Esophagus (tissue), 2 donors: ENCODE measurements at regions not wholly inside any gene's neighbourhood (a gene's known extent, or its start where the extent isn't known, plus 50 kb on each side); places are given as distances from the start of the nearest gene placed in this dataset.

ENCODE experiments used
- H3K27ac ChIP-seq, 2 donors: one replicate each; pipeline ENCODE4 v1.5.1; 2013; ENCODE audit warnings: low read depth in 2 of 2, mild to moderate bottlenecking in 2 of 2, inconsistent platforms in 1 of 2, low read length in 1 of 2, moderate library complexity in 1 of 2
- H3K27me3 ChIP-seq, 2 donors: one replicate each; pipeline ENCODE4 v1.6.1; 2013; ENCODE audit warnings: low read length in 2 of 2, control low read depth in 1 of 2, mild to moderate bottlenecking in 1 of 2; ENCODE audit not compliant: insufficient read depth in 2 of 2, control insufficient read depth in 1 of 2
- H3K36me3 ChIP-seq, 2 donors: one replicate each; pipeline ENCODE4 v1.6.1; 2013; ENCODE audit warnings: low read length in 1 of 2; ENCODE audit not compliant: control insufficient read depth in 2 of 2, insufficient read depth in 2 of 2
- H3K4me1 ChIP-seq, 2 donors: one replicate each; pipeline ENCODE4 v1.6.1; 2013; ENCODE audit warnings: low read length in 1 of 2; ENCODE audit not compliant: control insufficient read depth in 2 of 2, insufficient read depth in 2 of 2
- H3K4me3 ChIP-seq, 2 donors: one replicate each; pipeline ENCODE4 v1.5.1; 2013; ENCODE audit warnings: low read length in 2 of 2, mild to moderate bottlenecking in 2 of 2, low read depth in 1 of 2, moderate library complexity in 1 of 2
- H3K9me3 ChIP-seq, 2 donors: one replicate each; pipeline ENCODE4 v1.6.1; 2013; ENCODE audit warnings: mild to moderate bottlenecking in 2 of 2, low read depth in 1 of 2, low read length in 1 of 2, moderate library complexity in 1 of 2; ENCODE audit not compliant: control insufficient read depth in 2 of 2, insufficient read depth in 1 of 2
- WGBS, 2 donors: extraction: QIAGEN DNeasy Blood & Tissue Kit; methylation state at CpG; one replicate each; pipeline ENCODE4 v1.1.7; 2013; 5-methylcytosine and 5-hydroxymethylcytosine counted together
- donor health status: healthy with polysubstance abuse.
- donor health status: Bipolar disorder and iron deficiency.

DNA sequence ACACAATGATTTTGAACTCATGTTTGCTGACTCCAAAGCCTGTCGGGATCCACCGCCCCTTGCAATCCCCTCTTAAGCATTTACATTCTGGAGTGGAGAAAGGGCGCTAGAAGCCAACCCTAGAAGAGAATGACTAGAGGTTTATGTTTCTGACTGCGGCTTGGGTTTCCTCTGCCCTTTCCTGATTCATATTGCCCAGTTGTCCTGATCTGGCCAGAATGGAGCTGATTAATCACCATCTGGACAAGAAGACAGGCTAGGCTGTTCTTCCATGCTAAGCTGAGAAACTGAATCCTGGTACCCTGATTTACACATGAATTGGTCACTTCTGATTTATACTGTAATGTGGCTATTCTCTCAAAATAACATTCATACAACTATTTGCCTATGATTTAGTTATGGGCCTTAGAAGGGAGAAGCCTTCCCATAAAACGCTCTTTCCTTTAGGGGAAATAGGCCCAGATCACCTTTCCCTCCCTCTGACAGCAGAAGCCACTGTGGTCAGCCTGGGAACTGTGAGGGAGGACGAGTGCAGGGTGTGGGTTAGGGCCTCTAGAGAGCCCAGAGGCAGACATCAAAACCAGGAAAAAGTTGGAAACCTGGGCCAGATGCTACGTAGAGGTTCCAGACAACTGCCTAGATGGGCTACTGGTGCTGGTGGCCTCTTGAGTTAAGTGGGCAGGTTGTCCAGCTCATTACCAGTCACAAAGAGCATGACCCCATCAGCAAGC, 199.2 kb upstream of the PRDM1 start:
- H3K27ac ChIP-seq: no peak overlapping the region
- H3K9me3 ChIP-seq: no peaks in the 10 kb centered on the region
- H3K36me3 ChIP-seq: no peaks in the 10 kb centered on the region
- no peaks in the 10 kb centered on the region for H3K4me1 ChIP-seq
- no peak overlapping the region for H3K4me3 ChIP-seq
- no peaks in the 10 kb centered on the region for H3K27me3 ChIP-seq
- 90 to 92% methylated on average over 7 of the region's 7 CpGs for WGBS, 2 donors

DNA sequence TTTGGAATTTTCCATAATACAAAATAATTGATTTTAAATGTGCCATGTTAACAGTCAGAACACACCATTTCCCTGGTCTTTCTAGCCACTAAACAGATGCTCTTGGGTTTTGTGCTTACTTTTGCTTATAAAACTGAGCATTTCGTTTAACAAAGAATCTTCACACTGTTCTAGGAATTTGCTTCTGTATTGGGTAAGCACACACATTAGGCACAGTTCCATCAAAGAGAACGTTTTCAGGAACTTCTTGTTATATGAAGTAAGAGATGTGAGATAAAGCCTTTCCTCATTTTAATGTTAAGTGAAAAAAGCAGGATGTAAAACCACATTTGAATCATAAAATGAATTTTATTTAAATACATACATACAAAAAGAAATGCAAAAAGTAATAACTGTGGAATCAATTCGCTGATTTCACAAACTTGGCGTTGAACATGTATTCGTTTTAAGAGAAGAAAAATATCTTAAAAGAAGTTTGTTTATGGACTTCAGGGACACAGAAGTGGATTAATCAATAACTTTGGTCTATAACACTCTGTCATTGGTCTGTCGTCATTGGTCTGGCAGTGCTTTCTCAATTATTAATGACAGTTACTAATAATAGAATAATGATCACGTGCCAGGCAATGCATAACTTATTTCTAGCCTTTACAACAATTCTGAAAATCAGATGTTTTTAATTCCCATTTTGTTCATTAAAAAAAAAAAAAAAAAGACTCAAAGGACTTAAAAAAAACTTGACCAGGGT, 199.9 kb upstream of the PRDM1 start:
- 47 to 75% methylated on average over 7 of the region's 7 CpGs for WGBS, 2 donors
- Histone ChIP-seq H3K4me1 (no peaks in the 10 kb centered on the region), H3K36me3 (no peaks in the 10 kb centered on the region), H3K27ac (no peak overlapping the region), H3K27me3 (no peaks in the 10 kb centered on the region), H3K4me3 (no peak overlapping the region), H3K9me3 (no peaks in the 10 kb centered on the region)

DNA sequence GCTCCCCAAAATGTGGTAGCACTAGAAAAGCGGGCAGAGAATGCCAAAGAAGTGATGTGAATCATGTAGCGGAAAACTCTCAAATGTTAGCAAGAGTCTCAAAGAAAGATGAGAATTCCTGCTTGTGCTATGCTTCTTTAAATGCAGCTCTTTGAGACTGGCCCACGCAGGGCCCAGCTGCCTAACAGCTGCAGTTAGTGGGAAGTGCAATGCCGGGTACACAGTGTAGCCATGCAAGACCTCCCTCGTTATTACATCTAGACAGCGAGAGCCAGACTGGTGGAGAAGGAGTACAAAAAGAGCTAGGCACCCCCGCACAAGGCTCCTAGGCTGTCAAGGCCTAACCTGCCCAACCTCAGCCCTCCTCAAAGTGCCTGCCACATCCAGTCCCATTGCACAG, 201.7 kb upstream of the PRDM1 start:
- 85 to 87% methylated on average over 7 of the region's 7 CpGs for WGBS, 2 donors
- H3K9me3 ChIP-seq: no peaks in the 10 kb centered on the region
- H3K4me3 ChIP-seq: no peak overlapping the region
- no peak overlapping the region for H3K27ac ChIP-seq
- H3K4me1 ChIP-seq: no peaks in the 10 kb centered on the region
- no peaks in the 10 kb centered on the region for H3K27me3 ChIP-seq
- no peaks in the 10 kb centered on the region for H3K36me3 ChIP-seq

DNA sequence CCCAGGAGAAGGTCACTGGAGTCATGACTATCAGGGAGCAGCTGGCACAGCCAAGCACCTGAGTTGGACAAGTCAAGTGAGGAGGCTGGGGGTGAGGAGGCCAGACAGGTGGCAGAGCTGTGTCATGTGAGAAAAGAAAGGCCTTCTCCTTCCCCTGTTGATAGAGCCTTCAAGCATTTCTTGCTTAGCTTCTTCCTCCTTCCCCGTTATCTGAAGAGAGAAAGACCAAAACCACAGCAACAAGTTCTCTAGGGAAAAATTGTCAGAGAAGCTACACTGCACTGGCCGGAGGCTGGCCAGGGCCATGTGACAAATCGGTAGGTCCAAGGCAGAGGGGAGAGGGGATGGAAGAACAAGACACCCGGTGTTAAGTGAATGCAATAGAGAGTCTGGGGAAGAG, 202.1 kb upstream of the PRDM1 start:
- no peaks in the 10 kb centered on the region for H3K36me3 ChIP-seq
- WGBS, 2 donors: 85 to 88% methylated on average over 4 of the region's 4 CpGs
- H3K27ac ChIP-seq: no peak overlapping the region
- no peaks in the 10 kb centered on the region for H3K4me1 ChIP-seq
- H3K27me3 ChIP-seq: no peaks in the 10 kb centered on the region
- no peak overlapping the region for H3K4me3 ChIP-seq
- no peaks in the 10 kb centered on the region for H3K9me3 ChIP-seq

DNA sequence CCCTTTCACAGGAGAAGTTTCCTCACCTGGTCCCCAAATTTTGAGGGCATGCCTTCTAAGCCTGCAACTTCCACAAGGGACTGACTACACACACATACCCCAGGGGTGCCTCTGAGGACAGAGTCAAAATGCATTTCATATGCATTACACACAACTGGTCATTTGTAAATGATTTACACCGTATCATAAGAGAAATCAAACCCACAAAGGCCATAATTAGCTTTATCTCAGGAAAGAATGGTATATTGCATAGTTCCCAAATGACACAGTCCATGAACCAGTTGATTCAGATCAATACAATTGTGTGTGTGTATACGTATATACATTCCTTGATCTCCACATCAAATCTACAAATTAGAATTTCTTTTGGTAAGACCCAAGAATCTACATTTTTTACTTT, 203.3 kb upstream of the PRDM1 start:
- H3K4me1 ChIP-seq: no peaks in the 10 kb centered on the region
- no peak overlapping the region for H3K27ac ChIP-seq
- no peaks in the 10 kb centered on the region for H3K36me3 ChIP-seq
- no peaks in the 10 kb centered on the region for H3K27me3 ChIP-seq
- no peak overlapping the region for H3K4me3 ChIP-seq
- 84 to 89% methylated on average over 2 of the region's 2 CpGs for WGBS, 2 donors
- no peaks in the 10 kb centered on the region for H3K9me3 ChIP-seq

DNA sequence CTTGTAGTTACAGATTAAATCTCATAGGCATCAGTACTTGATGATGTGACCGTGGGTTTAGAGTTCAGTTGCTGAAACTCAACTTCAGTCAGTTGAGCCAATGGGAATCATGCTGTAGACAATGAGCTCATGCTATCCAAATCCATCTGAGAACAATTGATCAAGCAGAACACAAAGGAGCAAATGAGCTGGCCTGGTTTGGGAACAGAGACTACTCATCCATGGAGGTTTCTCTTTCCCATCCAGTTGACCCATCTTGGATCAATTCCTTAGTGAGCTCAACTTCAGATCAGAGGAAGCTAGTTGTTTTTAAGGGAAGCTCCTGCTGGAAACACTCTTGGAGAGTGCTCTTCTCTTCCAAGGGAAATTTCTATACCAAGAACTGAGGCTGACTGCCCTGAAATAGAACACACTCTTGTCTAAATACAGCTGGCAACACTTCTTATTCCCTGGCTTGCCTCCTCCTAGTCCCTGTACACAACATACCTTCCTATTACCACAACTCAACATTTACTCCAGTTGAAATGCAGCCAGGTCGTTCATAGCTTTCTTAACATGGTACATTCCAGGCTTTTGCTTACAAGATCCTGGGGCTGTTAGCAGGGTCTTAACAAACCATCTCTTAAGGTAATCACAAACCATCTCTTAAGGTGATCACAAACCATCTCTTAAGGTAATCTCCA, 203.9 kb upstream of the PRDM1 start:
- Histone ChIP-seq H3K4me1 (no peaks in the 10 kb centered on the region), H3K4me3 (no peak overlapping the region), H3K27me3 (no peaks in the 10 kb centered on the region), H3K36me3 (no peaks in the 10 kb centered on the region), H3K27ac (no peak overlapping the region), H3K9me3 (no peaks in the 10 kb centered on the region)
- WGBS, 2 donors: 87 to 91% methylated on average over 2 of the region's 2 CpGs

DNA sequence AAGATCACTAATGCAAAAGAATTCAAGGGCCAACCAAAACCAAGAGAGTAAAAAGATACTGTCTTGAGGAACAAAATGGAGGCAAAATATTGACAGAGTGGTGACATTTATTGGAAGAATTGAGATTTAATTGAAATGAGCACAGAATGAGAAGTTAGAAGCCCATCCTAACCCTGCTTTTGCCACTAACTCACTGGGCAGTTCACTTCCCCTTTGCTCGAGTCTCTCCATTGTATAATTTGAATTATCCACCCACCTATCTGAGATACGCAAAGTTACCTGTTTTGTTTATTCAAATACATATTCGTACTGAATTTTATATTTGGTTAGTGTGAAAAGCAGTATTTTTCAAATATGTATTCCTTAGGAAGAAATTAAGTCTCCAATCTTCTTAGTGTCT, 204.5 kb upstream of the PRDM1 start:
- 90 to 94% methylated on average over 3 of the region's 3 CpGs for WGBS, 2 donors

DNA sequence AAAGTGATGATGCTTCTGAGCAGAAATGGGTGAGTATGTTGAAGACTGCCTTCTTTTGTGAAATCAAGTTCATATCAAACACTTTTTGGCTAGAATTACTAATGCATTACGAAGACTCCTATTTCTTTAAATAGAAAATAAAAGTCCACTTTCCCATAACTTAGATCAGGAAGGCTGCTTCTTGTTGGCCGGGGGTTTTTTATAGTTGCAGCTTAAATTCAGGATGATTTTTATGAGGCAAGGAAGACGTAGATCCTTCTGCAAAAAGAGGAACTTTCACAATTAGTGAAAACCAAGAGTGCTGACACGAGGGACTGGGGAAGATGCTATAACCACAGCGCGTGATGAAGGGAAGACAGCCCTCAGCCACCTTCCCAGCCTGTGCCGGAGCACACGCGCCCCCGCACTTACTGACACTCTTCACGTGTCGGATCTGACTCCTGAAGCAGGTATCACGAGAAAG, 206.1 kb upstream of the PRDM1 start:
- no peaks in the 10 kb centered on the region for H3K4me1 ChIP-seq
- no peaks in the 10 kb centered on the region for H3K9me3 ChIP-seq
- WGBS, 2 donors: 62 to 75% methylated on average over 13 of the region's 13 CpGs
- no peaks in the 10 kb centered on the region for H3K36me3 ChIP-seq
- H3K27ac ChIP-seq: no peak overlapping the region
- H3K27me3 ChIP-seq: no peaks in the 10 kb centered on the region
- no peak overlapping the region for H3K4me3 ChIP-seq

More for the DNA sequence above, 204.5 kb upstream of the PRDM1 start:
- Histone ChIP-seq H3K27me3 (no peaks in the 10 kb centered on the region), H3K4me3 (no peak overlapping the region), H3K4me1 (no peaks in the 10 kb centered on the region), H3K27ac (no peak overlapping the region), H3K36me3 (no peaks in the 10 kb centered on the region), H3K9me3 (no peaks in the 10 kb centered on the region)

DNA sequence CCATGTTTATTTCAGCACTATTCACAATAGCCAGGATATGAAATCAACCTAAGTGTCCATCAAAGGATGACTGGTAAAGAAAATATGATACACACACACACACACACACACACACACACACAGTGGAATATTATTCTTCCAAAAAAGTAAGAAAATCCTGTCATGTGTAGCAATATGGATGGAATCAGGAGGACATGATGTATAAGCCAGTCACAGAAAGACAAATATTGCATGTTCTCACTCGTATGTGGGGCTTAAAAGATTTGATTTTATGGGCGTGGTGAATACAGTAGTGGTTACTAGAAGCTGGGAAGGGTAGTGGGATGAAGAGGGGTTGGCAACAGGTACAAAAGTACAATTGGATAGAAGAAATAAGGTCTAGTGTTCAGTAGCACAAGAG, 207.0 kb upstream of the PRDM1 start:
- H3K4me1 ChIP-seq: no peaks in the 10 kb centered on the region
- H3K27me3 ChIP-seq: no peaks in the 10 kb centered on the region
- 47 to 59% methylated on average over 2 of the region's 2 CpGs for WGBS, 2 donors
- no peak overlapping the region for H3K4me3 ChIP-seq
- no peak overlapping the region for H3K27ac ChIP-seq
- H3K36me3 ChIP-seq: no peaks in the 10 kb centered on the region
- H3K9me3 ChIP-seq: no peaks in the 10 kb centered on the region
